Kasumi-1 (cell line): ENCODE measurements at regions not wholly inside any gene's neighbourhood (a gene's known extent, or its start where the extent isn't known, plus 50 kb on each side); places are given as distances from the start of the nearest gene placed in this dataset.
"Not testable (repeated sequence)": the region's sequence is repeated elsewhere in the genome, so short reads cannot be mapped to it uniquely, and the experiment has no call there.

Source experiments
- DNase-seq, 2 experiments: peaks; one replicate each; lab custom pipeline; 2025; lab: John Stamatoyannopoulos, UW

DNA sequence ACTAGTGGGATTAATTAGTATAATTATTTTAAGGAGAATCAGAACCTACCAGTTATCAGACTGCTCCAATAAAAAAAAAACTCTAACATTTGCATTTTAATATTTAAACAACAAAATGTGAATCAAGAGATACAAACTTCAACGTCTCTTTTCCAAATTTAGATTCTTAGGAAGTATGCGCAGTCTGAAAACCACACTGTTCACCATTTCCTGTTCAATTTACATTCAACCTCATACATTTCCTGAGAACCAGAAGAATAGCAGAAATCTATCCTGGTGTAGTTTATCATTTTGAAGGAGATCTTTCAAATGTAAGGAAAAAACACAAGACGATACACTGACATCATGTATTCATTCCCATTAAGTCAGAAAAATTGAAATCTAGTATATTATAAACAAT lies 869.2 kb downstream of the EFNA5 start:
- peak; percentile 83 to 85 for DNase-seq

DNA sequence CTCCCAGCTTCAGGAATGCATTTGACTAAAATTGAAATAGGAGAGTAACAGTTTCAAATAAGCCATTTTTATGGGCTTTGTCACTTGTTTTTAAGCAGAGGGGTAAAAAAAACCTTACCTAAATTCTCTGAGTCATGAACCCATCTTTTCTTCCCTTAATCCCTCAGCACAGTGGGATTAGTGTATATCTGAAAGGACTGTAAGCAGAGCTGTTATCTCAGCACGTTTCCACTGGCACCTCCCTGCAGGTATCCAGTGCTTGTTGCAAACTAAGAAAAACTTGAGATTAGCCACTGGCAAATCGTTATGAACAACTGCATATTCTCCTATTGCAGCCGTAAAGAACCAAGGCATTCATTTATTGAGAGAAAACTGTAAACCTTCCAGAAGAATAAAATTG lies 872.7 kb downstream of the EFNA5 start:
- no peak for DNase-seq

DNA sequence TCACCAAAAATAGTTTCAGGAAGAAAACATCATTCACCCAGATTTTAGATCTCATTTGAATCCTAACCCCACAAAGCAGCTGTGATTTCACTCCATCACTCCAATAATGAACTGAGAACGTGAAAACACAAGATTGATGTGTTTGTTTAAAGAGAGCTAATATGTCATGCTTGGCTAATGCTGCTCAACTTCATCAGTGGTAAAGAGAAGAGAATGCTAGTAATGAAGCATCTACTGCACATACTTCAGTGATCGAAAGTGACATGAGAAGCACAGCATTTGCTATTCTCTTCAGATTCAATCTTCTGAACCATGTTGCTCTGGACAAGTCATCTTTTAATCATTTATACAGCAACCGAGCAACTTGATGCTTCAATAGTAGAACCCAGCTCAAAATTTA lies 874.7 kb downstream of the EFNA5 start:
- no peak for DNase-seq

DNA sequence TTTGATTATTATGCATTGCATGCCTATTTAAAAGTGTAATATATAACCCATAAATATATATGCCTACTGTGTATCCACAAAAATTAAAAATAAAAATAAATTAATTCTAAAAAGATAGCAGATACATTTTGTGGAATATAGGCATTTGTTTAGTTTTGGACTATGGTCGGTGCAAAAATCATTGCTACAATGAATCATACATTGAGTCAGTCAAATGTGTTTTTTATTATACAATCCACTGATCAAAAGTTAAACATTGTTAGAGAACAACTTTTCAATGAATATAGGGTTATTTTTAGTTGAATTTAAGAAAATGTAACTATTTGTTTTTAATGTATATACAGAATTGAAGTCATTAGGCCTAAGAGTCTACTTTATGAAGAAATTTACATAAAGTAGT lies 885.9 kb downstream of the EFNA5 start:
- no peak for DNase-seq

DNA sequence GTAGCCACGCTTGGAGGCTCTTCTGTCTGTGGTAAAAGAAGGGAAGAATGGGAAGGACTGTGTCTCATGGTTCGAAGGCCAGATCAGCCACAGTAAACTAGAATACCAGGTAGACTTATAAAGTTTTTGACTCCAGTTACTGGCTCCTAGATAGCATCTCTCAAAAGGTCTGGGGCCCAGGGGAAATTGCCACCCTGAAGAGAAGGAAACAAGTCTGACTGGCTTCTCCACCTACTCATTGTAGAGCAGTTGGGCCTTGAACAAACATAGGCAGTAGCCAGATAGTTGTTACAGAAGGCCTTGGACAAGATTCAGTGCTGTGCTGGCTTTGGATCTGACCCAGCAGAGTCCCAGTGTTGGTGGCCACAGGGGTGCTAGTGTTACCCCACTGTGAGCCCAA lies 890.4 kb downstream of the EFNA5 start:
- no peak for DNase-seq

DNA sequence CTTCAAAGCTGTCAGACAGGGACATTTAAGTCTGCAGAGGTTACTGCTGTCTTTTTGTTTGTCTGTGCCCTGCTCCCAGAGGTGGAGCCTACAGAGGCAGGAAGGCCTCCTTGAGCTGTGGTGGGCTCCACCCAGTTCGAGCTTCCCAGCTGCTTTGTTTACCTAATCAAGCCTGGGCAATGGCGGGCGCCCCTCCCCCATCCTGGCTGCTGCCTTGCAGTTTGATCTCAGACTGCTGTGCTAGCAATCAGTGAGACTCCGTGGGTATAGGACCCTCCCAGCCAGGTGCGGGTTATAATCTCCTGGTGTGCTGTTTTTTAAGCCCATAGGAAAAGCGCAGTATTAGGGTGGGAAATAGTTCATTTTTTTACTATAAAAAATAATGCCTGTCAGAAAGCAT lies 894.2 kb downstream of the EFNA5 start:
- DNase-seq, result not testable (repeated sequence)

DNA sequence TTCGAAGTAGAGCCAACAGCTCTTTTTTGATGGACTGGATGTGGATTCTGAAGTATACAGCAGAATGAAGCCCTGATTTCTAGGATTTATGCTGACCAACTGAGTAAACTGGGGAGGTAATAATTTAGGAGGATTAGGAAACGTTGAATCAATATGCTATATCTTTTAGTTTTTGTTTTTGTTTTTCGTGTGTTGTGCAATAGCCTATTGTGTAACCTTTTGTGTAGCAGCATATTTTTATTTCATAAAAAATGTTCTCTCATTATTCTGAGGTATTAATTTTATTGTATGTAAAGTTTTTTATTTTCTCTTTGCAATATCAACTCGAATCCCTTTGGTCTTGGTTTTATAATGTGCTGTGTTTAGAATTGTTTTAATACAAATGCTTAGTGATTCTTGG lies 902.3 kb downstream of the EFNA5 start:
- DNase-seq, result no peak

DNA sequence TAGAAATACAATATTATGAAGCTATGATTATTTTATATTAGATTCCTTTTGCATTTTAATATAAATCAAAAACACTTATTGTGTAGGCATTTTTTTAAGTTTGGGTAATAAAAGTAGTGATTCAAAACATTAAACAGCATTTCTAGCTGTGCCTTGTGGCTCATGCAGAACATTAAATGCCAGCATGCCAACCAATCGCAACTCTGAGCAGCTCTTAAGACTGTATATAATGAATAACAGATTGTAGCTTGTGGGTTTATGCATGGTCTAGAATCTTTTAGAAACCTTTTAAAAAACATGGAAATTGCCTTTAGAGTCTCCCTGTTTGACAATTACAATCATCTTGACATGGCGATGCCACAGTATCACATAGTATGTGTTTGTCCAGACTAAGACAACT lies 903.8 kb downstream of the EFNA5 start:
- no peak for DNase-seq

DNA sequence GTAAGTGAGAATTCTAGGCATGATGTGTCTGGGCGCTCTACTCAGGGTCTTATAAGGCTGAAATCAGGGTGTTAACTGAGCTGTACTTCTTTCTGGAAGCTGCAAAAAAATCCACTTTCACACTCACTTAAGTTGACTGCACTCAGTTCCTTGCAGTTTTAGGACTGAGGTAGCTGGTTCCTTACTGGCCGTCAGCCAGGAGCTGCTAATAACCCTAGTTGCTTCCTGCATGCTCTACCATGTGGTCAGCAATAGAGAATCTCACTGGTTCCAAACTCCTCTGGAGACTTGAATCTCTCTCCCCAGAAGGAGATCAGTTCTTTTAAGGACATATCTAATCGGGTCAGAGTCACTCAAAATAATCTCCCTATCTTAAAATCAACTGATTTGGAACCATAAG lies 911.2 kb downstream of the EFNA5 start:
- DNase-seq, result no peak

DNA sequence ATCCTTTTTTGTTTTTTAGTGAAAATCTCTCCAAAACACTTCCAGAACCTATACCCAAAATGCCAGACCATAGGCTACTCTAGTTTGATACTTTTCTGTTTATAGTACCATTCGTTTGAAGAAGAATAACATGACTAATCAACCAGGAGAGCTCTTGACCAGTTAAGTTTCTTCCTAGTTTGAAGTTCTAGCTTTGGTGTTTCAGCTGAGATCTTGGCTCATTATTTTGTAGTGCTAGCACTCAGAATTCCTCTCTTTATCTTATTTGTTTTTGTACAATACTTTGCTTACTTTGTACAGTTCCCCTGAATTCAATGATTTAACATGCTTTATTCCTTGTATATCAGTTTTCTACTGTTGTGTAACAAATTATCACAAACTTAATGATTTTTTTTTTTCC lies 911.6 kb downstream of the EFNA5 start:
- no peak for DNase-seq

DNA sequence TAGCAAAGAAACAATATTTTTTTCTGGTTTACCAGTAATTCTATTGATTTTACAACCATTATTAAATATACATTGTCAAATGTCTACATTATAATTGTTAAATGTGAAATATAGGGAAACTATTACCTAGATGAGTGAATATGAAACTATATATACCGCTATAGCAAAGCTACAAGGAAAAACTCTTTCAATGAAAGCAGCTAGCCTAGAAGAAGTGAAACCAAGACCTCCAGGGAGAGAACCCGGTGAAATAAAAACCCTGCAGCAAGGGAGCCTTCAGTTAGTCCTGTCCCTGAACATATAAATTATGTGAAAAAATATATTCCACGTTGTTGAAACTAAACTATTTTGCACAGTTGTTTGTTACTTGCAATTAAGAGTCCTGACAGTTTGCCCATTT lies 913.1 kb downstream of the EFNA5 start:
- DNase-seq, result no peak

DNA sequence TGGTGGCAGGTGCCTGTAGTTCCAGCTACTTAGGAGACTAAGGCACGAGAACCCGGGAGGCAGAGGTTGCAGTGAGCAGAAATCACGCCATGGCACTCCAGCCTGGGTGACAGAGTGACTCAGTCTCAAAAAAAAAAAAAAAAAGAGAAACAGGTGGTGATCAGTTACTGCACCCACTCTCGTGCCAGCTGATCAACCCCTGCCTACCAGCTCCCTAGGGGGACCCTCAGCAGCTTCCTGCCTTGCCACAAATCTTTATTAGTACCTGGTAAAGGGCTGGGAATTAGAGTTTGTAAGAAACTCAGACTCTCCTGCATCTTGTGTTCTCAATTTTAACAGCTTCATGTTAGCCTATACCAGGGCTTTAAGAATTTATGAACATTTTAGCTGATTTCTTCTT lies 914.9 kb downstream of the EFNA5 start:
- no peak for DNase-seq

DNA sequence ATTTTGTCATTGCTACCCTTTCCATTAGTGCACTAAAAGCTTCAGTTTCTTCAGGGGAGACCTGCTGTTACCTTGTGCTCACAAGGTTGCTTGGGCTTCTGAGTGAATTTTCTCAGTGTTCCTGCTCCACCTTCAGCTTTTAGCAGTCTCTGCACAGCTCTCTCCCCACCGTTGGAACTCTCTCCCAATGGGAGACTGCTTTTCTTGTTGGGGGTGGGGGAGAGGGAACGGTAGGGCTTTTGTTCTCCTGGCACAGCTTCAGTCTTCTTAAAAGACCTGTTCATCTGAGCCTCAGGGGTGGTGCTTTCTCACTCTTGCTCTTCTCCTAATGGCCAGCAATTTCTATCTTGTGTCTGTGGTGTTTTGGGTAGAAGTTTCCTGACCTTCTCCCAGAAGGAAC lies 915.7 kb downstream of the EFNA5 start:
- DNase-seq, result no peak

DNA sequence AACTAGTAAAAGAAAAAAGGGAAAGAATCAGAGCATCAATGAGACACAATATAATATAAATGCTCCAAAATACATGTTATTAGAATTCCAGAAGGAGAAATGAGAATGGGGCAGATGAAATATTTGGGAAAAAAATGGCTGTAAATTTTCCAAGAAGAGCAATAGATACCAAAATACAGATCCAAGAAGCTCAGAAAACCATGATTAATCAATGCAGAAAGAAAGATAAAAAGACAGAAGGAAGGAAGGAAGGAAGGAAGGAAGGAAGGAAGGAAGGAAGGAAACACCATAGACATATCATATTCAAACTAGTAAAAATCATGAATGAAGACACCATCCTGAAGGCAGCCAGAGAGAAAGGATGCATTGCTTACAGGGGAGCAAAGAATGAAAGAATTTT lies 920.9 kb downstream of the EFNA5 start:
- DNase-seq, result no peak

DNA sequence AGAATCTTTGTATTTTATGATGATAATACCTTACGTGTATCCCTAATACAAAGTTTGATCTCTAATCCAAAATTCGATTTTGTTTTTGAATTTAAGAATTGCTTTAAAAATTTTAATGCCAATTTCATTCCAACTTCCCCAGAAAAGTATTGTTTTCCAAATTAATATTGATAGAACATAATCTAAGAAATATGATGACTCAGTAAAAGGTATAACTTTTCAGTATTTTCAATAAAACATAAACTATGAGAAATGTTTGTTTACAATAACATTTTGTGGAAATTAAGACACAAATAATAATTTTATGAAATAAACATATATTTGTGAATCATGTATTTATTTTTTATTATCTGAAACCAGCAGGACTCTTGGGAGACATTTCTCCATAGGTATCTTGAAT lies 931.6 kb downstream of the EFNA5 start:
- DNase-seq, result no peak

DNA sequence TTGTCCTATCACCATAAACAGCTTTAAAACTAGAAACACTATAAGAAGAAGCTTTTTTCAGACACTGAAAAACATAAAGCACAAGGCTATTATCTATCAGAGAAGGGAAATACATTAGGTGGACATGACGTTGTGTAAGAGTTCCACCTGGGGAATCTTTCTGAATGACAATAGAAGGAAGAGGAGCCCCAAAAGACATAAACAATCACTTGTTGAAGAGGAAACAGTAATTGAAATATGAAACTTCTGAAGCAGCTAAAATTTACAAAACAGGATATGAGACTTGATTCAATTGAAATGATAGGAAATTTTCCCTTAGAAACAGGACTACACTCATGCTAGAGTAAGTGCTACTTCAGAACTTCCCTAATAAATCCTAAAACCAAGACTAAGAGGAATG lies 933.6 kb downstream of the EFNA5 start:
- DNase-seq, result no peak

DNA sequence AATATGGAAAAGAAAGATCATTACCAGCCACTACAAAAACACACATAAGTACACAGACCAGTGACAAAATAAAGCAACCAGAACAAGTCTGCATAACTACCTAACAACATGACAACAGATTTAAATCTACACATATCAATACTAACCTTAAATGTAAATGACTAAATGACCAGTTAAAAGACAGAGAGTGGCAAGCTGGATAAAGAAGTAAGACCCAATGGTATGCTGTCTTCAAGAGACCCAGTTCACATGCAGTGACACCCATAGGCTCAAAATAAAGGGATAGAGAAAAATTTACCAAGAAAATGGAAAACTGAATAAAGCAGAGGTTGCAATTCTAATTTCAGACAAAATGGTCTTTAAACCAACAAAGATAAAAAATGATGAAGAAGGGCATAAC lies 938.1 kb downstream of the EFNA5 start:
- no peak for DNase-seq

DNA sequence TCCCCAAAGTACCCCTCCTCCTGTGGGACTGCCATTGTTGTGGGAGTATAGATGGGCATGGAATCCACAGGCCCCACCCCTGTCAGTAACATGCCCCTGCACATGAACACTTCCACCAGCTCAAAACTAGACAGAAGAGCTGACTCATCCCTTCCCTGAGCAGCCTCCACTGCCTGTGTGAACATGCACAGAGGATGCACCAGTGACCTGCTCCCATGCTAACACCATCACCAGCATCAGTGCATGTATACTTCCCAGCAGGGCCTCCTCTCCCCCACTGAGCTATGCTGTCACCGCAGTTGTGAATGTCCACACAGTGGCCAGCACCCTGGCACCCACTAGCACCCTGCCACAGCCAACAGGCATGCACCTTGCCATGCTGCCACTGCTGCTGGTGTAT lies 939.8 kb downstream of the EFNA5 start:
- DNase-seq, result no peak

DNA sequence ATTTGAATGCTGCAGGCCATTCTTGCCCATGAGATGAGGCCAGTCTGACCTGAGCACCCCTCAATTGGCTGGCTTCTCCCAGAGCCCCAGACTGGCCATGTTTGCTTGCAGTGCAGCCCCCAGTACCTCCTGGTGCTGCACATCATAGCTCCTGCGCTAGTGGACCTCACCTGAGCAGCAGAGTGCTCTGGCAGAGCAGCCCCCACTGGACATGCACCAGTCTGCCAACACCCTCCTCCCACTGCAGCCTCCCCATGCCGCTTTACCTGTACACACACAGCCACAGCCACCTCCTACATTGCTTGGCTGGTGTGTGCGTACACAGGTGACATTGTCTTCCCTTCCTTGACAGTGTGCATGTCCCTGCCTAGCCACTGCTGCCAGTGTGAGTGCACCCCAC lies 940.2 kb downstream of the EFNA5 start:
- DNase-seq, result no peak

DNA sequence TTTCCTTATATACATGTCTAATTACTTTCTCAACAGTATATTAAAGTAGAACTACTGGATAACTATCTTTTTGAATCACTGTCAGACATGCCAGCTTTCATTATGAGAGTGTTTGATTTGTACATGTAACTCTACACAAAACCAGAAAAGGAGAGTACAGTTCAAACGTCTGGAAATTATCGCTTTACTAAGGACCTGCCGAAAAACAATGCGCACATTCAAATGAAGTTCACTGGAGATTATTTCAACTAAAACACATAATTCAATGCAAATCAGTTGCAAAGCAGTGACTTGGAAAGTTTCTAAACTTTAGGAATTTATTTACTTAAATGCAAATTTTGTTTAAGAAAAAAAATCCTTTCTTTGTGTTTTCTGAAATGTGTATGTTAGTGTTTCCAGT lies 942.5 kb downstream of the EFNA5 start:
- no peak for DNase-seq

DNA sequence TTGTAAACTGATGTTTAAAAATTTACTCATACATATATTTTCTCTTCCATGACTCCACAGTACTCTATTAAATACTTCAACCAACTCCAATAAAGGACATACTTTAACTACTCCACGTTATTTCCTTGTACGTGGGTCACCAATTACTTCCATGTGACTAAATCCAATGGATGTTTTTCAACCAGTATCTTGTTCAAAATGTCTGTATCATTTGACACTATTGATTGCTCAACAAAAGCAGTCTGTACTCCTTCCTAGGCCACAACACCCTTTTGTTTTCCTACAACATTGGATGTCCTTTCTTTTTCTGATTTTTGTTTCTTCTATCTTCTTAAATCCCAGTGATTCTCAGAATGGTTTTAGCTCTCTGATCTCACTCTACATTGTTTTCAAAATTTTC lies 943.7 kb downstream of the EFNA5 start:
- no peak for DNase-seq

DNA sequence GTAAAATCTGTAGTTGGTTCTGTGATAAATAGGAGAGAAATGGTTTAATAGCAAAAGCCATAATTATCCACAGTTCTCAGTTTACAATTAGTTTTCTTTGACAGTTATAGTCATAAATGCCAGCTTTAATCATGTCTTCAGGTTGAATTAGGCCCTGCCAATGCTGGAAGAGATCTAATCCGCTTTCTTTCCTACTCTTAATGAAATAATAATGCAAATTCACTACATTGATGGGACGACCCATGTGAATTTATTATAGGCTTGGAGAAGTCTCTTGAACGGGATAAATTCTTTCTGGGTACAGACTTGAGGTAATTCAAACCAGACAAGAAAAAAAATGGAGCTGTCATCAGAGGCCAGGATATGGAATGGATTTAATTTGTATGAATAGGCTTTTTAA lies 950.4 kb downstream of the EFNA5 start:
- DNase-seq, result no peak

DNA sequence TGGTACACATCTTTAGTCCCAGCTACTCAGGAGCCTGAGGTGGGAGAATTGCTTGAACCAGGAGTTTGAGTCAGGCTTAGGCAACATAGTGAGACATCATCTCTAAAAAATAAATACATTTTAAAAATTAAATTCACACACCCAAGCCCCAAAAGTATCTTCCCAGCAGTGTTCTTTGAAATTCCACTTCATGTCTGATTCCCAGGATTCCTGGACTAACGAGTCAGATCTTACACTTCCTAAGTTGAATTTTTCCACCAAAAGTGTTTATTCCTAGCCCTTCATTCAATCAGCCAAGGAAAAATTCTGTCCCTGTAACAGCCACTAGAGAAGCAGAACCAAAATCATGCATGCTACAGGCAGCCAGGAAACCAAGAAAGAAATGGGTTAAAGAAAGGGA lies 970.9 kb downstream of the EFNA5 start:
- DNase-seq, result no peak

DNA sequence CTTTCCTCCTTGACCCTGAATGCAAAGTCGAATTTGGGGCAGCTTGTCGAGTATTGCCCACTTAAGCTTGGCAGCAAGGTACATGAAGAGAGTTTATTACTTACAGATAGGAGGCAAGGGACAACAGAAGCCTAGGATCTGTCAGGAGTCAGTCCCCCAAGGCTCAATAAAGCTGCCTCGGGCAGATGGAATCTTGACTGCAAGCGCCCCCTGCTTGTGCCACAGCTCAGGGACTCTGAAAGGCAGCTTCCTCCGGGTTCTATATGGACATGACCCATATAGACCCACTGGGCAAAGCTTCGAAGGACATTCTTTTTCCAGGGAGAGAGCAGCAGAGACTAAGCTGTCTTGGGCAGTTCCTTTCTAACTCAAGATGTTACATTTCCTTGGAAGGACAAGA lies 971.5 kb downstream of the EFNA5 start:
- DNase-seq, result no peak

DNA sequence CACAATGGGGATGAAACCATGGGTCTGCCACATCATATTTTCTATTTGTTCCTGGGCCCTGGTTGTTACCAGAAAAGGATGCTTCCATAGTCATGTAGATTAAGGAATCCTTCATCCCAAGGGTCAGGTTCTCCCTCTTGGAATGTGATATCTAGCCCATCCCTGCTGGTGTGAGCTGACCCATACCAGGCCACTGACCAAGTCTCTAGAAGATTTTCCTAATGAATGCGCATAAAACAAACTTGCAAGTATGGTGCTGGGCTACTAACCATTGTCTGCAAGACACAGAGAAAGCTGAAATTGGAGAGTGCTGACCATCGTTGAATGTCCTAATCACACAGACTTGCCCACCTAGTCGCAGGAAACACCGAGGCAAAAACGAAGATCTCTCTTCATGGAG lies 972.6 kb downstream of the EFNA5 start:
- no peak for DNase-seq
